B cell (primary cell): ENCODE measurements at regions not wholly inside any gene's neighbourhood (a gene's known extent, or its start where the extent isn't known, plus 50 kb on each side); places are given as distances from the start of the nearest gene placed in this dataset.

Experiments used
- ATAC-seq: fragments of 200-7000 bp; cut with Tn5 transposase; one replicate; pipeline ENCODE4 v1.10.0; 2021; ENCODE audit warnings: low read depth, mild to moderate bottlenecking, moderate number of reproducible peaks, moderate library complexity
- CTCF ChIA-PET: fragments of 350-600 bp; sonication (Branson Sonifier 250); formaldehyde crosslinking; loops from one replicate; lab custom pipeline; 2021; ENCODE audit warnings: antibody characterized with exemption, inconsistent platforms; lab: Charles Lee
- POLR2A ChIA-PET: fragments of 350-600 bp; sonication (Branson Sonifier 250); formaldehyde crosslinking; loops from one replicate; lab custom pipeline; 2021; ENCODE audit warnings: antibody characterized with exemption; lab: Charles Lee
- DNase-seq: peaks from one replicate; pipeline ENCODE4 v3.0.0; 2013
- H2AFZ ChIP-seq: 2 replicates; pipeline ENCODE4 v1.6.1; 2012; ENCODE audit warnings: mild to moderate bottlenecking, low read depth, low read length; ENCODE audit not compliant: insufficient read depth, poor library complexity, severe bottlenecking
- H3K27ac ChIP-seq, 2 donors: 1 replicate in 1 of 2; 2 replicates in 1 of 2; pipeline ENCODE4 v1.5.1; 2012 to 2013; ENCODE audit warnings: low read length in 2 of 2, mild to moderate bottlenecking in 2 of 2, moderate library complexity in 1 of 2
- H3K27me3 ChIP-seq, 4 experiments: fragments of 200-600 bp in 1 of 4; sonication (generic) in 1 of 4; replicated peaks in 1 of 4; 1 replicate in 2 of 4; 2 replicates in 2 of 4; pipeline versions ENCODE4 v1.6.1 to v1.7.0; 2013 to 2016; ENCODE audit warnings: low read length in 3 of 4, mild to moderate bottlenecking in 2 of 4, mixed read lengths in 1 of 4, moderate library complexity in 1 of 4; ENCODE audit not compliant: insufficient read depth in 4 of 4, control insufficient read depth in 3 of 4; ENCODE audit errors: control extremely low read depth in 1 of 4
- H3K36me3 ChIP-seq, 2 experiments: replicated peaks in 1 of 2; 1 replicate in 1 of 2; 2 replicates in 1 of 2; pipeline versions ENCODE4 v1.6.1 to v1.7.1; 2013; ENCODE audit warnings: low read length in 1 of 2; ENCODE audit not compliant: insufficient read depth in 2 of 2, control insufficient read depth in 1 of 2; ENCODE audit errors: control extremely low read depth in 1 of 2, extremely low read depth in 1 of 2
- H3K4me1 ChIP-seq, 2 donors: fragments of 200-600 bp in 1 of 2; sonication (generic) in 1 of 2; 1 replicate in 1 of 2; 2 replicates in 1 of 2; pipeline versions ENCODE4 v1.5.1 to v1.6.1; 2013 to 2017; ENCODE audit warnings: low read length in 2 of 2; ENCODE audit not compliant: control insufficient read depth in 2 of 2, insufficient read depth in 2 of 2
- H3K4me2 ChIP-seq: replicated peaks from 2 replicates; pipeline ENCODE3; 2012; ENCODE audit warnings: mild to moderate bottlenecking, low read depth, low read length; ENCODE audit not compliant: poor library complexity, severe bottlenecking
- H3K4me3 ChIP-seq, 5 experiments: fragments of 200-600 bp in 1 of 5; sonication (generic) in 1 of 5; 1 replicate in 3 of 5; 2 replicates in 2 of 5; pipeline versions ENCODE4 v1.5.1 to v1.7.0; 2011 to 2016; ENCODE audit warnings: low read length in 4 of 5, mild to moderate bottlenecking in 4 of 5, low read depth in 2 of 5, control low read depth in 1 of 5, moderate library complexity in 1 of 5; ENCODE audit not compliant: insufficient read depth in 1 of 5; ENCODE audit errors: control extremely low read depth in 1 of 5, extremely low read depth in 1 of 5
- H3K79me2 ChIP-seq: fragments of 200-600 bp; sonication (generic); one replicate; pipeline ENCODE4 v1.6.0; 2016; ENCODE audit warnings: low read length; ENCODE audit not compliant: control insufficient read depth, insufficient read depth
- H3K9ac ChIP-seq: fragments of 200-600 bp; sonication (generic); 2 replicates; pipeline ENCODE4 v1.6.1; 2017; ENCODE audit warnings: mild to moderate bottlenecking, low read length, moderate library complexity
- H3K9me3 ChIP-seq, 3 donors: one replicate each; pipeline versions ENCODE4 v1.6.1 to v1.7.1; 2013; ENCODE audit warnings: low read length in 2 of 3; ENCODE audit not compliant: control insufficient read depth in 2 of 3, insufficient read depth in 1 of 3; ENCODE audit errors: control extremely low read depth in 1 of 3
- H4K20me1 ChIP-seq: 2 replicates; pipeline ENCODE4 v1.6.0; 2012; ENCODE audit warnings: mild to moderate bottlenecking, low read length; ENCODE audit not compliant: insufficient read depth, control insufficient read depth, poor library complexity, severe bottlenecking
- H3K27ac Mint-ChIP-seq: one replicate; pipeline ENCODE4 v1.8.0; 2021; ENCODE audit warnings: mixed read lengths
- H3K27me3 Mint-ChIP-seq: one replicate; pipeline ENCODE4 v1.8.0; 2021; ENCODE audit warnings: mixed read lengths
- H3K4me1 Mint-ChIP-seq: one replicate; pipeline ENCODE4 v1.8.0; 2021; ENCODE audit warnings: mixed read lengths
- H3K4me3 Mint-ChIP-seq: one replicate; pipeline ENCODE4 v1.8.0; 2021; ENCODE audit warnings: mixed read lengths
- H3K9me3 Mint-ChIP-seq: one replicate; pipeline ENCODE4 v1.8.0; 2022; ENCODE audit warnings: mixed read lengths; ENCODE audit not compliant: insufficient read depth
- CTCF ChIP-seq: fragments of 200-600 bp; IDR thresholded peaks from one replicate; pipeline ENCODE4 v1.8.0; 2022; ENCODE audit warnings: antibody characterized with exemption, mild to moderate bottlenecking
- EZH2 ChIP-seq: IDR thresholded peaks from 2 replicates; pipeline ENCODE4 v1.6.1; 2012; ENCODE audit warnings: borderline replicate concordance, low read depth, mild to moderate bottlenecking, moderate library complexity, low read length; ENCODE audit not compliant: insufficient read depth, poor library complexity, severe bottlenecking
- WGBS: methylation state at CpG from one replicate; pipeline ENCODE4 v1.1.5; 2013; ENCODE audit warnings: missing lambda C conversion rate; ENCODE audit not compliant: insufficient coverage; 5-methylcytosine and 5-hydroxymethylcytosine counted together
- intact Hi-C: fragments of 100-400 bp; cut with micrococcal nuclease; formaldehyde crosslinking; loops from one replicate; pipeline ENCODE4 v1.10.0; 2022

- no CpG with 5 or more reads among the region's 3 CpGs for WGBS
- H2AFZ ChIP-seq: no peak overlapping the region
- H3K4me3 Mint-ChIP-seq: no peak overlapping the region
These were observed 75.4 kb downstream of the PERP start for GRCh38 chr6:138031850-138032249.

DNA sequence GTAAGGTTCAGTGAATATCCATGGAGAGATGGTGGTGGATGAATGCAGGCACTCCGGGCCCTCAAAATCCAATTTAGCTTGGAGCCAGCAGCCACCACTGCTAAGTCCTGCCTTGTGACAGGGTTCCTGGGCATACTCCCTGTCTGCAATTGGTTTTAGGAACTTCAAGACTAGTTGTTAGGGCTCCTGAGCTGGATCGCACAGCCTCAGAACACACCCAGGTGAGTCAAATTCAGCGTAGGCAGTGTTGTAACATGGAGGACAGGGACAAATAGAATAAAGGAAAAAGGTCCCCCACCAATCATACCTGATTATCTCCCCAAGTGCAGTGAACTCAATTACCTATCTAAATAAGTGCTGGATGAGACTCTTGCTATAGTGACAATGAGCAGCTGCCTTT, 74.6 kb downstream of the PERP start:
- Histone ChIP-seq H4K20me1 (no peaks in the 10 kb centered on the region), H3K4me3 (no peak overlapping the region), H3K36me3 (no peaks in the 10 kb centered on the region), H3K4me1 (no peaks in the 10 kb centered on the region), H3K9me3 (no peaks in the 10 kb centered on the region), H3K79me2 (no peaks in the 10 kb centered on the region), H3K27me3 (no peaks in the 10 kb centered on the region), H3K9ac (no peak overlapping the region), H2AFZ (no peak overlapping the region), H3K27ac (no peak overlapping the region), H3K4me2 (no peak overlapping the region)
- POLR2A ChIA-PET: no interaction called here
- CTCF ChIA-PET: no interaction called here
- intact Hi-C loops: no loop called here
- no peaks in the 10 kb centered on the region for H3K4me1 Mint-ChIP-seq
- H3K27me3 Mint-ChIP-seq: peaks cover 9% of the 10 kb centered on the region
- no peak for ATAC-seq
- WGBS: 100% methylated on average over 1 of the region's 3 CpGs
- H3K27ac Mint-ChIP-seq: no peak overlapping the region
- no peaks in the 10 kb centered on the region for H3K9me3 Mint-ChIP-seq
- DNase-seq: no peak
- no peak overlapping the region for H3K4me3 Mint-ChIP-seq
- no peak for TF ChIP-seq CTCF
- no peak for TF ChIP-seq EZH2

More at GRCh38 chr6:138031850-138032249, 75.4 kb downstream of the PERP start:
- Histone ChIP-seq H3K27ac (no peak overlapping the region), H3K4me1 (no peaks in the 10 kb centered on the region), H4K20me1 (no peaks in the 10 kb centered on the region), H3K27me3 (no peaks in the 10 kb centered on the region), H3K4me3 (no peak overlapping the region), H3K9me3 (no peaks in the 10 kb centered on the region), H3K79me2 (no peaks in the 10 kb centered on the region), H3K9ac (no peak overlapping the region), H3K36me3 (no peaks in the 10 kb centered on the region), H3K4me2 (no peak overlapping the region)
- CTCF ChIA-PET: interaction anchor here (1.2 kb wide), 1 partner anchor 31 kb away, joined by 3 read pairs; no protein-coding TSS in a partner anchor
- Mint-ChIP-seq H3K27ac (no peak overlapping the region), H3K9me3 (no peaks in the 10 kb centered on the region), H3K27me3 (peaks cover 9% of the 10 kb centered on the region), H3K4me1 (no peaks in the 10 kb centered on the region)
- intact Hi-C loops: no loop called here
- TF ChIP-seq CTCF (no peak), EZH2 (no peak)
- no peak for ATAC-seq
- POLR2A ChIA-PET: no interaction called here
- no peak for DNase-seq
